LNCAP (cell line): ENCODE measurements at regions not wholly inside any gene's neighbourhood (a gene's known extent, or its start where the extent isn't known, plus 50 kb on each side); places are given as distances from the start of the nearest gene placed in this dataset.

Experiments
- TF ChIP-seq, protein P1 (sequence below): fragments of 450-650 bp; IDR thresholded peaks from 2 replicates; pipeline ENCODE4 v1.5.1; 2017; ENCODE audit warnings: mild to moderate bottlenecking

DNA sequence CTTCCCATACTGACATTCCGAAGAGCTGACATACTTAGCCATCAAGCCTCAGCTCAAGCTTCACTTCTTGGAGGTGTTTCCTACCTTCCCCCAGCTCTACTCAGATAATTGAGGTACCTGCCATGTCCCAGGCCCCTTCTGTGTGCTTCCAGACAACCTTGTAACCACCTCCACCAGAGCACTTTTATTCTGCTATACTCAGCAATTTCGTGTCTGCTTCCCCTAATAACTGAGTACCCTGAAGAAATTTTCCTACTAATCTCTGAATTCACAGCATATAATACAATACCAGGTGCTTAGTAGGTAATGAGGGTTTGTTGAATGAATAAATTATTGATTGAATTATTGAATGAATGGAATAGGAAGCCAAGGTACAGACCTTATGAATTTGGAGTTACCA lies 605.5 kb downstream of the MID1IP1 start:
- TF ChIP-seq, protein P1, sequence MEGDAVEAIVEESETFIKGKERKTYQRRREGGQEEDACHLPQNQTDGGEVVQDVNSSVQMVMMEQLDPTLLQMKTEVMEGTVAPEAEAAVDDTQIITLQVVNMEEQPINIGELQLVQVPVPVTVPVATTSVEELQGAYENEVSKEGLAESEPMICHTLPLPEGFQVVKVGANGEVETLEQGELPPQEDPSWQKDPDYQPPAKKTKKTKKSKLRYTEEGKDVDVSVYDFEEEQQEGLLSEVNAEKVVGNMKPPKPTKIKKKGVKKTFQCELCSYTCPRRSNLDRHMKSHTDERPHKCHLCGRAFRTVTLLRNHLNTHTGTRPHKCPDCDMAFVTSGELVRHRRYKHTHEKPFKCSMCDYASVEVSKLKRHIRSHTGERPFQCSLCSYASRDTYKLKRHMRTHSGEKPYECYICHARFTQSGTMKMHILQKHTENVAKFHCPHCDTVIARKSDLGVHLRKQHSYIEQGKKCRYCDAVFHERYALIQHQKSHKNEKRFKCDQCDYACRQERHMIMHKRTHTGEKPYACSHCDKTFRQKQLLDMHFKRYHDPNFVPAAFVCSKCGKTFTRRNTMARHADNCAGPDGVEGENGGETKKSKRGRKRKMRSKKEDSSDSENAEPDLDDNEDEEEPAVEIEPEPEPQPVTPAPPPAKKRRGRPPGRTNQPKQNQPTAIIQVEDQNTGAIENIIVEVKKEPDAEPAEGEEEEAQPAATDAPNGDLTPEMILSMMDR = no peak

DNA sequence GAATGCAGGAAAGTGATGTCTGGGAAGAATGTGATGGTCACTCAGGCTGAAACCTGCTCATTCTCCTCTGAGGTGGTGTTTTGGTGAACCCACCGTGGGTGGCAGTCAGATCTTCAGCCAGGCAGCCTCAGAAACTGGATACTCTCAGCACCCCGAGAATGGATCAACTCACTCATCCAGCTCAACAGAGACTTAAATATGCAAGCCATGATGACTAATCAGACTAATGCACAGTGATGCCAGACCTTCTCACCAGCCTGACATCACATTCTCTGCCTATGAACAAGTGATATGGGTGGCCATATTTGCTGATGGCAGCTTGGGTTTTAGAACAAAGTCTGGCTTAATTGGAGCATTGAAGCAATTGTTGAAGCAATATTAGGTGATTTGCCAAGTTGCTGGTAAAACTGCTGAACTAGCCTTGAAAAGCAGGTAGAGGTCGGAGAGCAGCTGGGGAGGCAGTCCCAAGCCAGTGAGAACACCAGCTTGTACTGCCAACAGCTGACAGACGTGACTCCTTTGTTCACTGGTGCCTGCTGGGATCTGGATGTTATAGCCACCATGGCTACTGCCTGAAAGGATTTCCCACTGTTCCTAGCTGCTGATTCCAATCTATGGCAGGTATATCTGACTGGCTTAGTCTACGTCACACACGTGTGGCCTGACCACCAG lies 608.1 kb downstream of the MID1IP1 start:
- TF ChIP-seq, protein P1 = no peak

DNA sequence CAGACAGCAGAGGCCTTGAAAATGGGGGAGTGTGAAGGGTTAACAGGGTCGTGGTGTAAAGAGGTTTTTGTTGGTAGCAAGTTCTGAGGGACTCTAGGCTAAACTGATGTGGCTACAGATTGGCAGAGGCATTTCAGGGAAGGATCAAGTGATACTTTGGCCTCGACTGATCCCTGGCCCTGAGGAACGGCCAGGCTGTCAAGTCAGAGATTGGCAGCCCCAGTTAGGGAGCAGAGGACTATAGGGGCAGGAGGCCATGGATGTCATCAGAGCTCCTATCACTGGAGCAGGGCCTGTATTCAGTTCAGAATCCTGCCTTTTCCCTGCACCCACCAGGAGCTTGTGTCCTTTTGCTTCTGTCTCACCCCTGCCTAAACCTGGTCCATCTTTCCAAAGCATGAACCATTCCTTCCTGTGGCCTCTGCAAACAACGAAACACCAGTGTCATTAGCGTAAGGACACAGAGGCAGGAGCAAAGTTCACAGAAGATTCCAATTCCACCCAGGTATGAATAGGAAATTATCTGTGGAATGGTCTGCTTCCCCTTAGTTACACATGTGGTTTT lies 613.1 kb downstream of the MID1IP1 start:
- TF ChIP-seq, protein P1 = no peak

DNA sequence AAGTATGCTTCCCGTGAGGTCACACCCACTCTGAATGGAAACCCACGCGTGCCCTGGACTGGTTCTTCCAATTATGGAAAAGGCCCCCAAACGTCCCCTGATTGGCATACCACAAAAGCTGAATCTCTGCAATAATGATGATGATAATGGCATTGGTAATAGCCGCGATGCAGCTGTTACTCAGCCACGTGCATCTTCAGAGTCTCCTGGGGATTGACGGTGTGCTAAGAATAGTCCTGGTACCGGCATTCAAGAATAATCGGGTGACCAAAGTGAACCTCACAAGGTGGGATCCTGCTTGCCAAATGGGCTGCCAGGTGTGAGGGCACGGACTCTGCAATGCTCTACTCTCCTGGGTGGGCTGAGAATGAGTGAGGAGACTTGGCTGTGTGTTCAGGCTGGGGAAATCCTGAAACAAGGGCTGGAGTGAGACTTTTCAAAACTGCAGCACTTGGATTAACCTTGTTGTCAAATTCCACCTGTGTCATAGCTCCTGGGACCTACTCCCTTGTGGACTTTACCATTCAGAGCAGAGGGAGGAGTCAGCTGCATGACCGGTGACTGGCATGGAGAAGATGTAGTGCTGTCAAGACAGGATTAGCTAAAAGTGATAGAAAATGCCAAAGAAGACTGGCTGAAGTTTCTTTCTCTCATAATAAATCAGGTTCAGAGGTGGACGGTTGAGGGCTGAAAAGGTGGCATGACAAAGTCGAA lies 615.4 kb downstream of the MID1IP1 start:
- TF ChIP-seq, protein P1 = no peak

DNA sequence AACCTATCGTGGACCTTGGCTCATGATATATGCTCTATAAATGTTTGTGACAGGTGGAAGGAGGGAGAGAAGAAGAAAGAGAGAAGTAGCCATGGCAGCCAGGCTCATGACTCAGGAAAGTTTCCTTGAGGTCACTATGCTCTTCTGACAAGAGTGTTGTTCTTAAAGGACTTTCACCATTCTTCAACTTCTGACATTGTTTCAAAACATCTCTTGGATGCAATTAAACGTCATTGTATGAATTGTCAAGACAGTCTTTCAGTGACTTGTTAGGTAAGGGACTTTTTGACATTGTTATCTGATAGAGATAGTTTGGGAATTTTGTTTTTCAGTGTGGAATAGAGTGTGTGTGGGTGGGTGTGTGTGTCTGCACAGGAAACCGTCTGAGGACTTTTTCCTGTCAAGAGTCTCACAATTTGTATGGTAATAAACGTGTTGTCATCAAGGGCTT lies 617.0 kb downstream of the MID1IP1 start:
- TF ChIP-seq, protein P1 = no peak

DNA sequence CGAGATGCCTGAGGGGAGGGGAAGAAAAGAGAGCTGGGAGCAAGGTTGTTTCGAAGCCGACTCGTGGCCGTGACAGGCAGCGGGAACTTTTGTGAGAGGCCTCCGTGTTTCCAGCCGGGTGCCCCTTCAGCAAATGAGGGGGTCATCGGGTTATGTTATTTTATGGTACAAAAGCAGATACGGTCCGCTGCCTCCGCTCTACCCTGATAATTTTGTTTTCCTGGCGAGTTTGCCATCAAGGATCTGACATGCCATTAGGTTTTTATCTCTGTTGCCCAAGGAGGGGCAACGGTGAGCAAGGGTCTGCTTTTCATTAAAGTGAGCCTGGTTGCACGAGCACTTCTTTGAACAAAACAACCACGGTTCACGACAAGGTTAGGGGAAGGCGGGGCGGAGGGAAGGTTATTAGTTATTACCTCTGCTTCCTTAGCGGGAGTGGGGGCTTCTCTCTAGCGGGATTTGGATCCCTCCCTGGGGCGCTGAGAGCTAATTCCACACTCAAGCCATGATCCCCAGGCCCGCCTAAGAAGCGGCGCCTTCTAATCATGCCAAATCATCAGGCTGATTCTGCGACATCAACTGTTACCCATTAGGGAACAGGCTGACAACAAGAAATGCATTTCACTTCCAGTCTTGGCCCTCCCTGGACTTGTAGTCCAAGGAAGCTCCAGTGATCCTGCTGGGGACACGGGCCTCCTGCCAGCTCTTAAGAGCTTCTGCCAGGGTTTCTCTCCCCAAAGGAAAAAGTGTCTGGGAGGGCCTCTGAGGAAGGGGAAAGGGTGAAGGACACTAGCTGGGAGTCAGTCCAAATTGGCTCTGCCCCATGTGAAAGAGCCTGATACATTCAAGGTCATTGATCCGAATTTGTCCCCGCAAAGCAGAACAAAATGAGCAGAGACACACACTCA lies 617.7 kb downstream of the MID1IP1 start:
- TF ChIP-seq, protein P1 = no peak

DNA sequence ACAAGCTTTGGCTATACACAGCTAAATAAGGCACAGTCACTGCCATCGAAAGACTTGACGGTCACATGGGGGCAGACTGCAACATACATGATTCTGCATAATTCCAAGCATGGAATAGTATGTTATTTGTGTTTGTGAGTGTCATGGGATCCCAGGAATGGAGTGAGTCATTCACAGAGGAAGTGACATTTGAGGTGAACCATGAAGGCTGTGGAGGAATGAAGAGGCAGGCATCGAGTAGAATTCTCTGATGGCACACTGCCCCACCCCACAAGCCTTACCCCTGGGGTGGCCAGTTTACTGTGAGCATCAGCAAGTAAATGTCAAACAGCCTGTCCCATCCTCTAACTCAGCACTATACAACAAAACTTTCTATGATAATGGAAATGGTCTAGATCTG lies 619.7 kb downstream of the MID1IP1 start:
- TF ChIP-seq, protein P1 = no peak
